Panc1 (cell line): ENCODE measurements at regions not wholly inside any gene's neighbourhood (a gene's known extent, or its start where the extent isn't known, plus 50 kb on each side); places are given as distances from the start of the nearest gene placed in this dataset.

Experiments used
- POLR2AphosphoS5 ChIP-seq: IDR thresholded peaks from 2 replicates; pipeline ENCODE4 v1.6.1; 2012; ENCODE audit warnings: mild to moderate bottlenecking, low read depth, low read length, moderate library complexity
- SIN3A ChIP-seq: IDR thresholded peaks from 2 replicates; pipeline ENCODE4 v1.6.1; 2012; ENCODE audit warnings: low read depth, mild to moderate bottlenecking, low read length, moderate library complexity, borderline replicate concordance; ENCODE audit not compliant: insufficient read depth
- TCF7L2 ChIP-seq: IDR thresholded peaks from 2 replicates; pipeline ENCODE4 v1.6.1; 2011; ENCODE audit warnings: mild to moderate bottlenecking, low read depth, low read length, inconsistent platforms
- TF ChIP-seq, protein P1 (sequence below): fragments of 450-650 bp; IDR thresholded peaks from 2 replicates; pipeline ENCODE4 v1.5.1; 2017; ENCODE audit warnings: mild to moderate bottlenecking

DNA sequence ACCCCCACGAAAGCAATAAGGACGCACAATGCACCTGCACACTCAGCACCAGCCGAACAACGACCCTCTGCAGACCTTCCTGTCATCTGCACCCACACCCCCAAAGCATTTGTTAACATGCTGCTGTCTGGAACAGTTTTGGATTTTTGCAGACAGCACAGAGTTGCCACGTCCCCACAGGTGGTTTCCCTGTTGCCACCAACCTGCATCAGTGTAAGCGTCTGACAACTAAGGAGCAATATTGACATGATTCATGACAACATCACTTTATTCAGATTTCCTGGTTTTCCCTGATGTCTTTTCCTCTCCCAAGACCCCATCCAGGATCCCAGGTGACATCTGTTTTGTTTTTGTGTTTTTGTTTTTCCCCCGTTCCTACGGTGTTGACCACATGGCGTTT is 150.7 kb upstream of the C14orf180 start:
- no peak for TF ChIP-seq POLR2AphosphoS5
- TF ChIP-seq SIN3A = no peak
- TF ChIP-seq, protein P1, sequence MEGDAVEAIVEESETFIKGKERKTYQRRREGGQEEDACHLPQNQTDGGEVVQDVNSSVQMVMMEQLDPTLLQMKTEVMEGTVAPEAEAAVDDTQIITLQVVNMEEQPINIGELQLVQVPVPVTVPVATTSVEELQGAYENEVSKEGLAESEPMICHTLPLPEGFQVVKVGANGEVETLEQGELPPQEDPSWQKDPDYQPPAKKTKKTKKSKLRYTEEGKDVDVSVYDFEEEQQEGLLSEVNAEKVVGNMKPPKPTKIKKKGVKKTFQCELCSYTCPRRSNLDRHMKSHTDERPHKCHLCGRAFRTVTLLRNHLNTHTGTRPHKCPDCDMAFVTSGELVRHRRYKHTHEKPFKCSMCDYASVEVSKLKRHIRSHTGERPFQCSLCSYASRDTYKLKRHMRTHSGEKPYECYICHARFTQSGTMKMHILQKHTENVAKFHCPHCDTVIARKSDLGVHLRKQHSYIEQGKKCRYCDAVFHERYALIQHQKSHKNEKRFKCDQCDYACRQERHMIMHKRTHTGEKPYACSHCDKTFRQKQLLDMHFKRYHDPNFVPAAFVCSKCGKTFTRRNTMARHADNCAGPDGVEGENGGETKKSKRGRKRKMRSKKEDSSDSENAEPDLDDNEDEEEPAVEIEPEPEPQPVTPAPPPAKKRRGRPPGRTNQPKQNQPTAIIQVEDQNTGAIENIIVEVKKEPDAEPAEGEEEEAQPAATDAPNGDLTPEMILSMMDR = no peak
- TF ChIP-seq TCF7L2 = no peak
